ENCODE measurements at regions not wholly inside any gene's neighbourhood (a gene's known extent, or its start where the extent isn't known, plus 50 kb on each side); places are given as distances from the start of the nearest gene placed in this dataset.
A peak's percentile ranks its signal among the peaks of the same experiment; 100 is the strongest.

GRCh38 chr15:95017666-95018328 lies 786.4 kb downstream of the MCTP2 start:
- no peaks in the 10 kb centered on the region for H4K20me1 ChIP-seq (ENCODE audit: insufficient read depth, low read length)
- no peak for DNase-seq
- no peak overlapping the region for H3K9ac ChIP-seq (ENCODE audit: low read length)
- no peaks in the 10 kb centered on the region for H3K36me3 ChIP-seq (replicated peaks; ENCODE audit: insufficient read depth, low read length)
- no peaks in the 10 kb centered on the region for H3K9me2 ChIP-seq (replicated peaks; ENCODE audit: insufficient read depth, low read length)
- no peaks in the 10 kb centered on the region for H3F3A ChIP-seq (ENCODE audit: insufficient read depth, low read length)
- no peak overlapping the region for H3K4me3 ChIP-seq (ENCODE audit: low read length)
- peaks cover 12% of the 10 kb centered on the region; the same call in 1 of the 2 replicates for H3K4me1 ChIP-seq (ENCODE audit: low read length)
- no peak overlapping the region for H3K4me2 ChIP-seq (ENCODE audit: low read depth, low read length)
- H3K79me2 ChIP-seq (ENCODE audit: low read length): no peaks in the 10 kb centered on the region
- H2AFZ ChIP-seq (ENCODE audit: low read length): no peak overlapping the region
- H3K27ac ChIP-seq (ENCODE audit: low read length): no peak overlapping the region
- TF ChIP-seq CTCF (IDR thresholded peaks at IDR 0.05; ENCODE audit: low read length) (no peak), EZH2phosphoT487 (IDR thresholded peaks at IDR 0.05; ENCODE audit: low read length) (no peak), EZH2 (optimal IDR thresholded peaks at IDR 0.05; ENCODE audit: low read depth, low read length) (no peak)
- H3K27me3 ChIP-seq (replicated peaks; ENCODE audit: insufficient read depth, low read length): no peaks in the 10 kb centered on the region
- no peaks in the 10 kb centered on the region for H3K9me3 ChIP-seq (replicated peaks; ENCODE audit: insufficient read depth, low read length)

GRCh38 chr15:95018888-95019545 lies 787.7 kb downstream of the MCTP2 start:
- DNase-seq: peak; percentile 52
- TF ChIP-seq EZH2 (optimal IDR thresholded peaks at IDR 0.05; ENCODE audit: low read depth, low read length) (no peak), EZH2phosphoT487 (IDR thresholded peaks at IDR 0.05; ENCODE audit: low read length) (no peak), CTCF (IDR thresholded peaks at IDR 0.05; ENCODE audit: low read length) (no peak)
- no peaks in the 10 kb centered on the region for H3K27me3 ChIP-seq (replicated peaks; ENCODE audit: insufficient read depth, low read length)
- H3K4me2 ChIP-seq (ENCODE audit: low read depth, low read length): no peak overlapping the region
- H3K36me3 ChIP-seq (replicated peaks; ENCODE audit: insufficient read depth, low read length): no peaks in the 10 kb centered on the region
- no peaks in the 10 kb centered on the region for H4K20me1 ChIP-seq (ENCODE audit: insufficient read depth, low read length)
- H3K9me2 ChIP-seq (replicated peaks; ENCODE audit: insufficient read depth, low read length): no peaks in the 10 kb centered on the region
- no peak overlapping the region for H2AFZ ChIP-seq (ENCODE audit: low read length)
- no peak overlapping the region for H3K27ac ChIP-seq (ENCODE audit: low read length)
- no peaks in the 10 kb centered on the region for H3F3A ChIP-seq (ENCODE audit: insufficient read depth, low read length)
- H3K4me1 ChIP-seq (ENCODE audit: low read length): peaks cover 12% of the 10 kb centered on the region; the same call in 1 of the 2 replicates
- H3K79me2 ChIP-seq (ENCODE audit: low read length): no peaks in the 10 kb centered on the region
- H3K4me3 ChIP-seq (ENCODE audit: low read length): no peak overlapping the region
- no peak overlapping the region for H3K9ac ChIP-seq (ENCODE audit: low read length)
- H3K9me3 ChIP-seq (replicated peaks; ENCODE audit: insufficient read depth, low read length): no peaks in the 10 kb centered on the region

GRCh38 chr15:95019907-95020306 lies 788.5 kb downstream of the MCTP2 start:
- H2AFZ ChIP-seq (ENCODE audit: low read length): no peak overlapping the region
- no peaks in the 10 kb centered on the region for H3K27me3 ChIP-seq (replicated peaks; ENCODE audit: insufficient read depth, low read length)
- no peaks in the 10 kb centered on the region for H3K79me2 ChIP-seq (ENCODE audit: low read length)
- H3K4me1 ChIP-seq (ENCODE audit: low read length): peaks cover 12% of the 10 kb centered on the region; the same call in 1 of the 2 replicates
- no peak overlapping the region for H3K4me3 ChIP-seq (ENCODE audit: low read length)
- DNase-seq: no peak
- H3K4me2 ChIP-seq (ENCODE audit: low read depth, low read length): no peak overlapping the region
- no peak for TF ChIP-seq EZH2phosphoT487 (IDR thresholded peaks at IDR 0.05; ENCODE audit: low read length)
- no peak for TF ChIP-seq CTCF (IDR thresholded peaks at IDR 0.05; ENCODE audit: low read length)
- TF ChIP-seq EZH2 (optimal IDR thresholded peaks at IDR 0.05; ENCODE audit: low read depth, low read length): no peak
- no peak overlapping the region for H3K27ac ChIP-seq (ENCODE audit: low read length)
- H3K36me3 ChIP-seq (replicated peaks; ENCODE audit: insufficient read depth, low read length): no peaks in the 10 kb centered on the region
- no peaks in the 10 kb centered on the region for H4K20me1 ChIP-seq (ENCODE audit: insufficient read depth, low read length)
- H3K9me3 ChIP-seq (replicated peaks; ENCODE audit: insufficient read depth, low read length): no peaks in the 10 kb centered on the region
- H3F3A ChIP-seq (ENCODE audit: insufficient read depth, low read length): no peaks in the 10 kb centered on the region
- H3K9me2 ChIP-seq (replicated peaks; ENCODE audit: insufficient read depth, low read length): no peaks in the 10 kb centered on the region
- no peak overlapping the region for H3K9ac ChIP-seq (ENCODE audit: low read length)

All from MM.1S (cell line).